HepG2 (cell line): ENCODE measurements at regions not wholly inside any gene's neighbourhood (a gene's known extent, or its start where the extent isn't known, plus 50 kb on each side); places are given as distances from the start of the nearest gene placed in this dataset.
A peak's percentile ranks its signal among the peaks of the same experiment; 100 is the strongest.

ENCODE experiments used
- ATAC-seq: fragments of 200-7000 bp; cut with Tn5 transposase; 3 replicates; pipeline ENCODE4 v1.9.1; 2020; ENCODE audit warnings: mild to moderate bottlenecking, moderate library complexity
- BruUV-seq: library from RNA; stranded (reverse); fragments of 400-500 nt; replicated peaks from 2 replicates; lab custom pipeline; 2021; lab: Mats Ljungman, UMichigan
- CTCF ChIA-PET: fragments of 300-600 bp; formaldehyde crosslinking; extraction: SDS; loops from one replicate; lab custom pipeline; 2021; ENCODE audit warnings: low total read pairs, inconsistent platforms, low intra/inter-chr PET ratio; lab: Yijun Ruan, JAX
- POLR2A ChIA-PET: fragments of 350-600 bp; sonication (Branson Sonifier 250); formaldehyde crosslinking; loops from one replicate; lab custom pipeline; 2020; ENCODE audit warnings: antibody characterized with exemption, inconsistent platforms; lab: Yijun Ruan, JAX
- DNase-seq: peaks from one replicate; pipeline ENCODE4 v3.0.0-alpha.2; 2015; ENCODE audit warnings: low spot score
- FAIRE-seq: peaks from 3 replicates; lab custom pipeline; 2011; peaks lifted over from hg19 to GRCh38; lab: Jason Lieb, UNC
- H2AFZ ChIP-seq: one replicate; pipeline ENCODE4 v1.6.1; 2011; ENCODE audit warnings: low read length, inconsistent platforms
- H3K27ac ChIP-seq: fragments of 300-600 bp; 3 replicates; pipeline ENCODE4 v1.8.0; 2011; ENCODE audit warnings: mixed run types, mild to moderate bottlenecking, mixed read lengths, low read length, inconsistent platforms; ENCODE audit not compliant: insufficient read depth; ENCODE audit errors: extremely low read length
- H3K27me3 ChIP-seq, 2 experiments: fragments of 200-600 bp in 1 of 2; 2 replicates in 1 of 2; 3 replicates in 1 of 2; pipeline versions ENCODE4 v1.6.0 to v1.8.0; 2011; ENCODE audit warnings: low read length in 2 of 2, mild to moderate bottlenecking in 2 of 2, moderate library complexity in 2 of 2, inconsistent platforms in 1 of 2; ENCODE audit not compliant: insufficient read depth in 2 of 2, control insufficient read depth in 1 of 2
- H3K36me3 ChIP-seq, 2 experiments: fragments of 200-600 bp in 1 of 2; replicated peaks in 1 of 2; 2 replicates in 1 of 2; 3 replicates in 1 of 2; pipeline versions ENCODE4 v1.5.1 to v1.8.0; 2011; ENCODE audit warnings: low read length in 2 of 2, inconsistent platforms in 1 of 2; ENCODE audit not compliant: insufficient read depth in 2 of 2, control insufficient read depth in 1 of 2
- H3K4me1 ChIP-seq: 2 replicates; pipeline ENCODE4 v1.5.1; 2012; ENCODE audit warnings: low read length, inconsistent platforms; ENCODE audit not compliant: insufficient read depth
- H3K4me2 ChIP-seq: 2 replicates; pipeline ENCODE4 v1.6.0; 2011; ENCODE audit warnings: low read depth, low read length, inconsistent platforms
- H3K4me3 ChIP-seq, 3 experiments: fragments of 200-600 bp in 1 of 3; sonication (generic), shearing (Covaris generic) in 1 of 3; replicated peaks in 1 of 3; 2 replicates each; pipeline ENCODE4 v1.5.1; 2011 to 2016; ENCODE audit warnings: low read length in 3 of 3, inconsistent platforms in 2 of 3, low read depth in 2 of 3, mild to moderate bottlenecking in 2 of 3, control low read depth in 1 of 3, mixed read lengths in 1 of 3; ENCODE audit not compliant: insufficient read depth in 1 of 3
- H3K79me2 ChIP-seq: one replicate; pipeline ENCODE4 v1.6.1; 2011; ENCODE audit warnings: low read length, inconsistent platforms; ENCODE audit not compliant: insufficient read depth
- H3K9ac ChIP-seq: 2 replicates; pipeline ENCODE4 v1.6.0; 2011; ENCODE audit warnings: mild to moderate bottlenecking, low read depth, low read length, inconsistent platforms; ENCODE audit not compliant: insufficient read depth
- H3K9me3 ChIP-seq: 2 replicates; pipeline ENCODE4 v1.5.1; 2012; ENCODE audit warnings: mild to moderate bottlenecking, low read length
- H4K20me1 ChIP-seq: 2 replicates; pipeline ENCODE4 v1.6.0; 2011; ENCODE audit warnings: inconsistent platforms, mild to moderate bottlenecking, low read length, moderate library complexity; ENCODE audit not compliant: insufficient read depth
- AGO1 ChIP-seq: fragments of 200-400 bp; formaldehyde crosslinking; IDR thresholded peaks from 2 replicates; pipeline ENCODE4 v1.6.1; 2017; ENCODE audit warnings: mild to moderate bottlenecking, low read depth, low read length, moderate library complexity; ENCODE audit not compliant: poor library complexity, severe bottlenecking
- ARNT2 ChIP-seq: sonication (generic); formaldehyde crosslinking; IDR thresholded peaks from 2 replicates; pipeline ENCODE4 v1.8.0; 2022; ENCODE audit warnings: mild to moderate bottlenecking, low read depth, missing genetic modification reagents, moderate library complexity
- FOXA1 ChIP-seq, 2 experiments: fragments of 450-650 bp in 1 of 2; sonication (generic) in 1 of 2; formaldehyde crosslinking in 1 of 2; IDR thresholded peaks; 2 replicates each; pipeline versions ENCODE4 v1.4.0 to v1.6.1; 2016 to 2020; ENCODE audit warnings: missing genetic modification reagents in 1 of 2
- MIER3 ChIP-seq: IDR thresholded peaks from 2 replicates; pipeline ENCODE4 v1.6.1; 2016; ENCODE audit warnings: missing compliant biosample characterization, borderline replicate concordance
- MXI1 ChIP-seq: IDR thresholded peaks from 3 replicates; pipeline ENCODE4 v1.6.1; 2012; ENCODE audit warnings: low read depth, low read length, inconsistent platforms, borderline replicate concordance
- NCOA2 ChIP-seq: sonication (generic); formaldehyde crosslinking; IDR thresholded peaks from 2 replicates; pipeline ENCODE4 v1.8.0; 2022; ENCODE audit warnings: inconsistent platforms
- NKX3-1 ChIP-seq: sonication (generic); formaldehyde crosslinking; IDR thresholded peaks from 2 replicates; pipeline ENCODE4 v1.5.0; 2020; ENCODE audit warnings: missing genetic modification reagents
- PHF8 ChIP-seq: sonication (generic); formaldehyde crosslinking; IDR thresholded peaks from 2 replicates; pipeline ENCODE4 v1.5.0; 2020; ENCODE audit warnings: missing genetic modification reagents
- PRPF4 ChIP-seq: fragments of 200-400 bp; formaldehyde crosslinking; IDR thresholded peaks from 2 replicates; pipeline ENCODE4 v1.6.1; 2016; ENCODE audit warnings: low read length, low read depth; ENCODE audit not compliant: poor library complexity, severe bottlenecking
- RARA ChIP-seq: IDR thresholded peaks from 2 replicates; pipeline ENCODE4 v1.6.1; 2016; ENCODE audit warnings: missing genetic modification reagents, missing compliant biosample characterization
- RFX1 ChIP-seq: fragments of 450-650 bp; IDR thresholded peaks from 2 replicates; pipeline ENCODE4 v1.6.1; 2017
- TBL1XR1 ChIP-seq: fragments of 150-350 bp; IDR thresholded peaks from 2 replicates; pipeline ENCODE4 v1.6.1; 2014; ENCODE audit warnings: borderline replicate concordance, low read length; ENCODE audit not compliant: partially characterized antibody
- TBX3 ChIP-seq: fragments of 450-650 bp; IDR thresholded peaks from 2 replicates; pipeline ENCODE4 v1.6.1; 2017; ENCODE audit warnings: antibody characterized with exemption, mild to moderate bottlenecking, inconsistent platforms, borderline replicate concordance
- THAP11 ChIP-seq: IDR thresholded peaks from 2 replicates; pipeline ENCODE4 v1.6.1; 2016; ENCODE audit warnings: missing biosample characterization, missing genetic modification reagents
- ZBTB42 ChIP-seq: sonication (generic); formaldehyde crosslinking; IDR thresholded peaks from 2 replicates; pipeline ENCODE4 v1.5.0; 2020; ENCODE audit warnings: mild to moderate bottlenecking, missing genetic modification reagents
- ZFP62 ChIP-seq: sonication (generic); formaldehyde crosslinking; IDR thresholded peaks from 2 replicates; pipeline ENCODE4 v1.4.0; 2020; ENCODE audit warnings: missing genetic modification reagents
- ZNF121 ChIP-seq: sonication (generic); formaldehyde crosslinking; IDR thresholded peaks from 2 replicates; pipeline ENCODE4 v1.5.0; 2020; ENCODE audit warnings: mild to moderate bottlenecking, missing genetic modification reagents
- ZNF33B ChIP-seq: sonication (generic); formaldehyde crosslinking; IDR thresholded peaks from 2 replicates; pipeline ENCODE4 v1.5.1; 2020; ENCODE audit warnings: mild to moderate bottlenecking, missing genetic modification reagents
- ZNF816 ChIP-seq: sonication (generic); formaldehyde crosslinking; IDR thresholded peaks from 2 replicates; pipeline ENCODE4 v1.8.0; 2022; ENCODE audit warnings: missing genetic modification reagents, mild to moderate bottlenecking, borderline replicate concordance
- WGBS: methylation state at CpG from one replicate; pipeline ENCODE4 v1.1.6; 2017; ENCODE audit warnings: low lambda C conversion rate; 5-methylcytosine and 5-hydroxymethylcytosine counted together
- in situ Hi-C: cut with HindIII; loops from 2 replicates; pipeline ENCODE4 v1.10.0; 2017; ENCODE audit warnings: low pct_unique_long_range_greater_than_20kb; ENCODE audit not compliant: extremely low pct_ligation_motif_present
- intact Hi-C: fragments of 100-400 bp; cut with micrococcal nuclease; formaldehyde crosslinking; loops from one replicate; pipeline ENCODE4 v1.10.0; 2022; ENCODE audit not compliant: unreplicated experiment
- TF ChIP-seq, protein P1 (sequence below): sonication (generic); formaldehyde crosslinking; IDR thresholded peaks from 2 replicates; pipeline ENCODE4 v1.8.0; 2022; ENCODE audit warnings: mild to moderate bottlenecking, missing genetic modification reagents, moderate library complexity
- TF ChIP-seq, protein P2 (sequence below): fragments of 450-650 bp; IDR thresholded peaks from 2 replicates; pipeline ENCODE4 v1.6.1; 2017
- TF ChIP-seq, protein P3 (sequence below): sonication (generic); formaldehyde crosslinking; IDR thresholded peaks from 2 replicates; pipeline ENCODE4 v1.4.0; 2020; ENCODE audit warnings: mild to moderate bottlenecking, low read depth, missing genetic modification reagents

DNA sequence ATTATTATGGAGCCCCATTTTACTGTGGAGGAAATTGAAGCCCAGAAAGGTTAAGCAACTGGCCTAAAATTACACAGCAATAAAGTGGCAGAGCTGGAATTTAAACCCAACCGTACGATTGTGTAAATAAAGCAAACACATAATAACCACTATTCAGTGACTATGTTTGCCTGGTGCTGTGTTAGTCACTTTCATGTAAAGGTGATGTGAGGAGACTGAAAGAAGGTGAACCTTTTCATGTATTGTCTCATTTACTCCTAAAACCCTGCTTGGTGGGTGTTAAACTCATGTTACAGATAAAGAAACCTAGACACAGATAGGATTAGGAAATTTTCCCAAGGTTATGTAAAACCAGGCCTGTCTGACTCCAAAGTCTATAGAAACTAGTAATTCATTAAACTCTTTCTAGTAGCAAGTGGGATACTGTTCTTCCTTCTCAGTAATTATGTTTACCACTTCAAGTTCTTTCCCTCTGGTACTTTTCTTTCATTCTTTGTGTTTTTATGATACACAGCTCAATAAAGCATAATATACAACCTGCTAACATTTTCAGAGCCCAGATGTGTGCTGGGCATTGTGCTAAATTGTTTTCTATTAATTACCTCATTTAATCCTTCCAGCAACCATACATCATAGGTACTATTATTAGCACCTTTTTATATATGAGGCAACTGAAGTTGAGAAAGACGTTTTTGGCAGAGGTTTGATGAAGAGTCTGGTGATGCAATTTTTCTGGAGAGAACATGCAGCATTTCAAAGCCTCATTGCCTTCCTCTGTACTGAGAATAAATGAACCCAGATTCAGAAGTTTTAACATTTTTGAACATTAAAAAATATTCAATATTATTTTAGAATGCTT, 202.7 kb downstream of the SPRY1 start:
- ATAC-seq: peak; percentile 88
- TSS peak; percentile 98 for BruUV-seq
- TF ChIP-seq AGO1 (no peak), ARNT2 (no peak), MXI1 (0 out of 3 replicates have a peak, but pooled peaks have one; percentile 15), RARA (CRISPR knock-in tag) (peak; percentile 93), FOXA1 (IDR thresholded peaks at IDR 0.05) (peak; percentile 64), FOXA1 (CRISPR knock-in tag; IDR thresholded peaks at IDR 0.05) (peak; percentile 86), THAP11 (CRISPR knock-in tag) (no peak), ZFP62 (CRISPR knock-in tag) (no peak), ZNF121 (CRISPR knock-in tag) (no peak), ZBTB42 (CRISPR knock-in tag) (no peak), MIER3 (CRISPR knock-in tag) (no peak), PRPF4 (no peak), NKX3-1 (CRISPR knock-in tag) (no peak), PHF8 (CRISPR knock-in tag) (no peak), ZNF33B (CRISPR knock-in tag) (no peak), TBL1XR1 (peak; percentile 96), NCOA2 (peak; percentile 87), ZNF816 (0 out of 2 replicates have a peak, but pooled peaks have one; percentile 26), TBX3 (peak; percentile 85; the same call in 1 of the 2 replicates), RFX1 (no peak)
- TF ChIP-seq, protein P1, sequence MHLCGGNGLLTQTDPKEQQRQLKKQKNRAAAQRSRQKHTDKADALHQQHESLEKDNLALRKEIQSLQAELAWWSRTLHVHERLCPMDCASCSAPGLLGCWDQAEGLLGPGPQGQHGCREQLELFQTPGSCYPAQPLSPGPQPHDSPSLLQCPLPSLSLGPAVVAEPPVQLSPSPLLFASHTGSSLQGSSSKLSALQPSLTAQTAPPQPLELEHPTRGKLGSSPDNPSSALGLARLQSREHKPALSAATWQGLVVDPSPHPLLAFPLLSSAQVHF: no peak
- TF ChIP-seq, protein P2, sequence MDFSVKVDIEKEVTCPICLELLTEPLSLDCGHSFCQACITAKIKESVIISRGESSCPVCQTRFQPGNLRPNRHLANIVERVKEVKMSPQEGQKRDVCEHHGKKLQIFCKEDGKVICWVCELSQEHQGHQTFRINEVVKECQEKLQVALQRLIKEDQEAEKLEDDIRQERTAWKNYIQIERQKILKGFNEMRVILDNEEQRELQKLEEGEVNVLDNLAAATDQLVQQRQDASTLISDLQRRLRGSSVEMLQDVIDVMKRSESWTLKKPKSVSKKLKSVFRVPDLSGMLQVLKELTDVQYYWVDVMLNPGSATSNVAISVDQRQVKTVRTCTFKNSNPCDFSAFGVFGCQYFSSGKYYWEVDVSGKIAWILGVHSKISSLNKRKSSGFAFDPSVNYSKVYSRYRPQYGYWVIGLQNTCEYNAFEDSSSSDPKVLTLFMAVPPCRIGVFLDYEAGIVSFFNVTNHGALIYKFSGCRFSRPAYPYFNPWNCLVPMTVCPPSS: no peak
- TF ChIP-seq, protein P3, sequence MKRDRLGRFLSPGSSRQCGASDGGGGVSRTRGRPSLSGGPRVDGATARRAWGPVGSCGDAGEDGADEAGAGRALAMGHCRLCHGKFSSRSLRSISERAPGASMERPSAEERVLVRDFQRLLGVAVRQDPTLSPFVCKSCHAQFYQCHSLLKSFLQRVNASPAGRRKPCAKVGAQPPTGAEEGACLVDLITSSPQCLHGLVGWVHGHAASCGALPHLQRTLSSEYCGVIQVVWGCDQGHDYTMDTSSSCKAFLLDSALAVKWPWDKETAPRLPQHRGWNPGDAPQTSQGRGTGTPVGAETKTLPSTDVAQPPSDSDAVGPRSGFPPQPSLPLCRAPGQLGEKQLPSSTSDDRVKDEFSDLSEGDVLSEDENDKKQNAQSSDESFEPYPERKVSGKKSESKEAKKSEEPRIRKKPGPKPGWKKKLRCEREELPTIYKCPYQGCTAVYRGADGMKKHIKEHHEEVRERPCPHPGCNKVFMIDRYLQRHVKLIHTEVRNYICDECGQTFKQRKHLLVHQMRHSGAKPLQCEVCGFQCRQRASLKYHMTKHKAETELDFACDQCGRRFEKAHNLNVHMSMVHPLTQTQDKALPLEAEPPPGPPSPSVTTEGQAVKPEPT (CRISPR knock-in tag): no peak

More for the DNA sequence above, 202.7 kb downstream of the SPRY1 start:
- Histone ChIP-seq H3K27me3 (no peaks in the 10 kb centered on the region), H3K79me2 (no peaks in the 10 kb centered on the region), H3K27ac (peak overlapping the region; percentile 78), H2AFZ (no peak overlapping the region), H3K4me1 (peaks cover 42% of the 10 kb centered on the region), H3K4me3 (peak overlapping the region in 2 of 3 experiments; percentile 32 to 42; a peak in 3 of 6 replicates), H3K9ac (peak overlapping the region; percentile 59), H3K36me3 (no peaks in the 10 kb centered on the region), H3K4me2 (peak overlapping the region; percentile 64), H4K20me1 (no peaks in the 10 kb centered on the region), H3K9me3 (no peaks in the 10 kb centered on the region)
- FAIRE-seq: peak; percentile 93
- peak; percentile 95 for DNase-seq
- intact Hi-C loops (loop anchor here (1.0 to 2.0 kb wide), 3 partner anchors 44 to 120 kb away; no protein-coding TSS in a partner anchor), in situ Hi-C loops (no loop called here)
- 0% methylated on average over 3 of the region's 3 CpGs for WGBS
- POLR2A ChIA-PET: interaction anchor here (0.9 to 1.3 kb wide), 6 partner anchors 44 to 203 kb away, joined by 3 to 11 read pairs (median 4); partner anchors contain the start of gene SPRY1
- CTCF ChIA-PET: interaction anchor here (1.6 kb wide), 1 partner anchor 35 kb away, joined by 4 read pairs; no protein-coding TSS in a partner anchor
